Karpas-422 (cell line): ENCODE measurements at regions not wholly inside any gene's neighbourhood (a gene's known extent, or its start where the extent isn't known, plus 50 kb on each side); places are given as distances from the start of the nearest gene placed in this dataset.

Experiments
- DNase-seq: peaks from one replicate; pipeline ENCODE4 v3.0.0-alpha.2; 2015
- H2AFZ ChIP-seq: fragments of 200-600 bp; sonication (generic); 2 replicates; pipeline ENCODE4 v1.6.1; 2014; ENCODE audit warnings: antibody characterized with exemption, low read length, mixed read lengths
- H3K27ac ChIP-seq: fragments of 200-600 bp; sonication (generic); 2 replicates; pipeline ENCODE4 v1.5.1; 2014; ENCODE audit warnings: mild to moderate bottlenecking, low read length, moderate library complexity
- H3K27me3 ChIP-seq: fragments of 200-600 bp; sonication (generic); 2 replicates; pipeline ENCODE4 v1.6.1; 2014; ENCODE audit warnings: low read length, mixed read lengths
- H3K36me3 ChIP-seq: fragments of 200-600 bp; sonication (generic); 2 replicates; pipeline ENCODE4 v1.6.1; 2014; ENCODE audit warnings: low read length, mixed read lengths; ENCODE audit not compliant: insufficient read depth
- H3K4me1 ChIP-seq: fragments of 200-600 bp; sonication (generic); 2 replicates; pipeline ENCODE4 v1.6.1; 2014; ENCODE audit warnings: mild to moderate bottlenecking, low read length, mixed read lengths
- H3K4me2 ChIP-seq: fragments of 200-600 bp; sonication (generic); 2 replicates; pipeline ENCODE4 v1.6.1; 2014; ENCODE audit warnings: low read length, low read depth, mild to moderate bottlenecking; ENCODE audit not compliant: poor library complexity, severe bottlenecking
- H3K4me3 ChIP-seq: fragments of 200-600 bp; sonication (generic); 2 replicates; pipeline ENCODE4 v1.5.1; 2014; ENCODE audit warnings: mild to moderate bottlenecking, antibody characterized with exemption, low read length, mixed read lengths
- H3K79me2 ChIP-seq: fragments of 200-600 bp; sonication (generic); 2 replicates; pipeline ENCODE4 v1.6.1; 2014; ENCODE audit warnings: mild to moderate bottlenecking, low read length, mixed read lengths
- H3K9ac ChIP-seq: fragments of 200-600 bp; sonication (generic); 2 replicates; pipeline ENCODE4 v1.6.0; 2014; ENCODE audit warnings: low read length
- H3K9me2 ChIP-seq: fragments of 200-600 bp; sonication (generic), shearing (Covaris generic); replicated peaks from 2 replicates; pipeline ENCODE4 v1.6.0; 2014; ENCODE audit warnings: mild to moderate bottlenecking, low read length, moderate library complexity; ENCODE audit not compliant: insufficient read depth
- H3K9me3 ChIP-seq: fragments of 300-700, 200-600 bp; sonication (generic); 2 replicates; pipeline ENCODE4 v1.6.1; 2014; ENCODE audit warnings: low read length, mixed read lengths
- H4K20me1 ChIP-seq: fragments of 200-600 bp; sonication (generic); 2 replicates; pipeline ENCODE4 v1.6.1; 2014; ENCODE audit warnings: mild to moderate bottlenecking, antibody characterized with exemption, low read length, low read depth; ENCODE audit not compliant: insufficient read depth

DNA sequence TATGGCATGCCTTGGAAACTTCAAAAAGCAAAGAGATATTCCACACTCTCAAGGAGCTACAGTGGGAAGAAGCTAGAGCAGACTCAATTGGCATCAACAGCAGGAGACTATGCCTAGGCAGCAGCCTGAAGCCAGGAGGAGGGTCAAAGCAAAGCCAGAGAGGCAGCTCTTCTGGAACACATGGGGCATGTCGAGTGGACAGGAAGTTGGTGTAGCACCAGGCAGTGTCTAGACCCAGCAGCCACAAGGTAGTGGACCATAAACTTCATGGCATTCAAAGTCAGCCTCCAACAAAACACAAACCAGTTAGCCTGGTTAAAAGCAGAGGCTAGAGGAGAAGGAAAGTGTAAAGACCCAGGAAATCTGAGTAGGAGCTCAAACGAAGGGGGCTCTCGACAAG is 311.2 kb upstream of the PKDCC start:
- H3K27me3 ChIP-seq, result no peaks in the 10 kb centered on the region
- no peak overlapping the region for H2AFZ ChIP-seq
- DNase-seq, result peak; percentile 7
- no peaks in the 10 kb centered on the region for H3K79me2 ChIP-seq
- no peak overlapping the region for H3K27ac ChIP-seq
- H3K4me2 ChIP-seq, result no peak overlapping the region
- no peaks in the 10 kb centered on the region for H3K9me2 ChIP-seq
- H3K4me3 ChIP-seq, result no peak overlapping the region
- H3K4me1 ChIP-seq, result no peaks in the 10 kb centered on the region
- H4K20me1 ChIP-seq, result no peaks in the 10 kb centered on the region
- H3K36me3 ChIP-seq, result no peaks in the 10 kb centered on the region
- no peaks in the 10 kb centered on the region for H3K9me3 ChIP-seq
- no peak overlapping the region for H3K9ac ChIP-seq

DNA sequence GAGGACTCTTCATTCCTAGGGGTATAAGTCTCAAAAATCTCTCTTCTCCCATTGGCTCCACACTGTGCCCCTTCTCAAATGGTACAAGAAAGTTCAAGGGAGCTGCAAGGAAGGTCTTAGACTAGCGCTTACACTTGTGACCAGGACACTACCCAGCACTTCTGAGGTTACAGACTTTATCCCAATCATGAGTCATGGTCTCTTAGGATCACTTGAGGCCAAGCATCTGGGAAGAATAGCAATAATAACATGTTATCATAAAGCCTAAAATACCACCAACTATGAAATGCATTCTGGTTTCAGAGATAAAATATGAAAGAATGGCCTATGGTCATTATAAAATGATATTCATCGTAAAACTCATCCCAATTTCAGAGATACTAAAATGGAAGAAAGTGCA is 309.9 kb upstream of the PKDCC start:
- H3K9ac ChIP-seq, result no peak overlapping the region
- no peak overlapping the region for H3K4me3 ChIP-seq
- no peak overlapping the region for H3K4me2 ChIP-seq
- no peaks in the 10 kb centered on the region for H3K9me3 ChIP-seq
- H3K79me2 ChIP-seq, result no peaks in the 10 kb centered on the region
- H3K27ac ChIP-seq, result no peak overlapping the region
- no peaks in the 10 kb centered on the region for H4K20me1 ChIP-seq
- H3K36me3 ChIP-seq, result no peaks in the 10 kb centered on the region
- no peaks in the 10 kb centered on the region for H3K4me1 ChIP-seq
- H3K9me2 ChIP-seq, result no peaks in the 10 kb centered on the region
- DNase-seq, result no peak
- no peak overlapping the region for H2AFZ ChIP-seq
- no peaks in the 10 kb centered on the region for H3K27me3 ChIP-seq

DNA sequence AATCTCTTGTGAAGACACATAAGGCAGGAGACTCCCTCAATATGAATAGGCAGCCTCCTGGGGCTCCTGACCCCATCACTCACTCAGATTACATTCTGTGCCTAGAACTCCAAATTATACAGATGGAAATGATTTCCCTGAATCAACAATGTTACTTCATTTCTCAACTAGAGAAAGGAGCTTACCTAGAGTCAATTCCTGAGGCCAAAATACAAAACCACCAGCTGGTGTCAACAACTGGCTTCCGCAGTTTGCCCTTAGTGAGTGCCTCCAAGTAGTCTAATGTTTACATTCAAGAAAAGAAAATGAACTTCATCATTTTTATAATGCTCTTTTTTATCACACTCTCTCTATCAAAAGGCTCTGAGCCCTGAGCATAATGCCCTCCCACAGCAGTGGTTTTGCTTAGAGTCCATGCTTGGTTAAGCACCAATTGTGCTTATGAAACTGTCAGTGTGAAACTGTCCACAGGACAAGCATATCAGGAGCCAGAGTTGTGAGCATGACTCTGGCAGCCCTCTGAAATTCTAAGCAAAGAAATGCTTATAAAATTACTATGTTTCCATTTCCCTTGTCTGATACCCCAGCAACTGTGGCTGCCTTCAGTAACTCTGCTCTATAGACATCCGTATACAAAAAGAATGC is 305.7 kb upstream of the PKDCC start:
- H2AFZ ChIP-seq, result no peak overlapping the region
- H3K27me3 ChIP-seq, result no peaks in the 10 kb centered on the region
- H3K9me3 ChIP-seq, result no peaks in the 10 kb centered on the region
- no peak overlapping the region for H3K9ac ChIP-seq
- peak; percentile 7 for DNase-seq
- no peaks in the 10 kb centered on the region for H4K20me1 ChIP-seq
- H3K36me3 ChIP-seq, result no peaks in the 10 kb centered on the region
- H3K4me3 ChIP-seq, result no peak overlapping the region
- H3K4me2 ChIP-seq, result no peak overlapping the region
- no peaks in the 10 kb centered on the region for H3K79me2 ChIP-seq
- no peaks in the 10 kb centered on the region for H3K4me1 ChIP-seq
- no peak overlapping the region for H3K27ac ChIP-seq
- no peaks in the 10 kb centered on the region for H3K9me2 ChIP-seq

DNA sequence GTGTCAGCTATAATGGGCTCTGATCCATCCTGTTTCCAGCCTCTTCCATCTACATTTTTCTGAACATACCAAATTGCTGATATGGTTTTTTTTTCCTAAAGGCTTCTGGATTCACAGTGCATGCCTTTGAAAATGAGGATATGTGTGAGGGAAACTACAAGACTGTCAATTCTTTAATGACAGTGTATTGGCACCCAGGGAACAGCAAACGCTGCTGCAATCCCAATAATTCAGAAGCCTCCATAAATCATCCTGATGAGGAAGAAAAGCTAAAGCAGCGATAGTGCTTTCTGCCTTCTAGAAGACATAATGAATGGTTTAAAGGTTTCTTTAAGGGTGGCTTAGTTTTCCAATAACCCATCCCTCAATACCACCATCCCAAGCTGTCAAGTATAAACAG is 304.5 kb upstream of the PKDCC start:
- H3K4me2 ChIP-seq, result no peak overlapping the region
- no peak overlapping the region for H3K4me3 ChIP-seq
- no peaks in the 10 kb centered on the region for H3K79me2 ChIP-seq
- H3K36me3 ChIP-seq, result no peaks in the 10 kb centered on the region
- no peak overlapping the region for H3K9ac ChIP-seq
- no peaks in the 10 kb centered on the region for H3K4me1 ChIP-seq
- H3K27me3 ChIP-seq, result no peaks in the 10 kb centered on the region
- no peaks in the 10 kb centered on the region for H4K20me1 ChIP-seq
- no peaks in the 10 kb centered on the region for H3K9me2 ChIP-seq
- H3K27ac ChIP-seq, result no peak overlapping the region
- DNase-seq, result no peak
- H2AFZ ChIP-seq, result no peak overlapping the region
- no peaks in the 10 kb centered on the region for H3K9me3 ChIP-seq

DNA sequence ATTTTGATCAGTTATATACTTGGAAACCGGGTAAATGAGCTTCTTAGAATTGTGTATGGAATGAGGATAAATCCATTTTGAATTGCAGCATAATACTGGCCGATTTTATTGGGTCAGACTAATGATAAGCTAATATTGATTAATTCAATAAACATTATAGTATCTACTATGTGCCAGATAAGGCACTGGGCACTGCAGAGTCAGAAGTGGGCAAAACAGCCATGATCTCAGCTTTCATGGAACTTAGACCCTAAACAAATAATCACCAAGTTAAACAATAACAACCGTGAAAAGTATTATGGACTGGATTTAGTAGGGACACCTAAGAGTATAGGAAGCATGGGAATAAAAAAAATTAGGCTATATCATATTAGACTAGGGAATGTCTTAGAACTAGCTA is 297.0 kb upstream of the PKDCC start:
- Histone ChIP-seq H3K4me1 (no peaks in the 10 kb centered on the region), H3K27ac (no peak overlapping the region), H3K9me2 (no peaks in the 10 kb centered on the region), H3K9ac (no peak overlapping the region), H4K20me1 (no peaks in the 10 kb centered on the region), H3K9me3 (no peaks in the 10 kb centered on the region), H3K79me2 (no peaks in the 10 kb centered on the region), H3K27me3 (no peaks in the 10 kb centered on the region), H2AFZ (no peak overlapping the region), H3K36me3 (no peaks in the 10 kb centered on the region), H3K4me3 (no peak overlapping the region), H3K4me2 (no peak overlapping the region)
- peak; percentile 25 for DNase-seq

DNA sequence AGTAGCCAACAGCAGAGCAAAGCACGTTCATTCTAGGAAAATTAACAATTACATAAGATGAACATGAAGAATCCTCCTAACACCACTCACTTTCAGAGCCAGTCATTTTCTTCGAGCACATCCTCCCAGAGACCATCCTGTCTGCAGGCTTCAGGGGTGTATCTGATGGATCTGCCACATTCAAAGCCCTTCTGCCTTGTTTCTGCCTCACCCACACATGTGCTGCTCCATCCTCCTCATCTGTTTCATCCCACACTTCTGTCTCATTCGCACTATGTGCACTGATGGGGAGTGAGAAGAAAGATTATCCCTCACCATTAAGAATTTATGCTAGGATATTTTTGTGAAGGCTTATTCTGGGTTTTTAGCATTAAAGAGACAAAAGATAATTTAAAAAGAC is 287.9 kb upstream of the PKDCC start:
- Histone ChIP-seq H3K4me2 (no peak overlapping the region), H4K20me1 (no peaks in the 10 kb centered on the region), H3K36me3 (no peaks in the 10 kb centered on the region), H3K27me3 (0 out of 2 replicates have a peak, but pooled peaks cover 3% of the 10 kb centered on the region), H3K79me2 (no peaks in the 10 kb centered on the region), H3K9me2 (no peaks in the 10 kb centered on the region), H3K27ac (no peak overlapping the region), H3K9ac (no peak overlapping the region), H3K4me1 (no peaks in the 10 kb centered on the region), H2AFZ (no peak overlapping the region), H3K4me3 (no peak overlapping the region), H3K9me3 (no peaks in the 10 kb centered on the region)
- DNase-seq, result no peak

DNA sequence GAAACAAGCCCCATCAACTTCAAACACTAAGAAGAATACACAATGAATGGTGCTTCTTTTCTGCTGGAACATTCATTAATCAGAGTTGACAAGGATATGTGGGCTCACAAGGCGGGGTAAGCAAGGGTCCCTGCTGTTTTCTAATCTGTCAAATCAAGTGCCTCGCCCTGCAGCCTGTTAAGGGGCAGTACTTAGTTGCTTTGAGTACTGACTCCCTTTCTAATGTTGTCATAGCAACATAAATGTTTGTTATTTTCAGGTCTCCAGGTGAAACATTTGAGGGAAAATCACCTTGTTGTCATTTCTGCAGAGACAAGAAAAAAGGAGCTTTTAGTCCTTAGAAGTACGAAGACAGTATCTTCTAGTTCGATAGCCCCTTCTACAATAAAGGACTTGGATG is 284.7 kb upstream of the PKDCC start:
- H3K27me3 ChIP-seq, result 0 out of 2 replicates have a peak, but pooled peaks cover 3% of the 10 kb centered on the region
- no peak overlapping the region for H3K4me2 ChIP-seq
- no peaks in the 10 kb centered on the region for H3K36me3 ChIP-seq
- no peaks in the 10 kb centered on the region for H3K9me2 ChIP-seq
- H3K9me3 ChIP-seq, result no peaks in the 10 kb centered on the region
- H3K9ac ChIP-seq, result no peak overlapping the region
- H2AFZ ChIP-seq, result no peak overlapping the region
- H3K79me2 ChIP-seq, result no peaks in the 10 kb centered on the region
- no peak for DNase-seq
- H3K4me3 ChIP-seq, result no peak overlapping the region
- no peaks in the 10 kb centered on the region for H3K4me1 ChIP-seq
- H3K27ac ChIP-seq, result no peak overlapping the region
- H4K20me1 ChIP-seq, result no peaks in the 10 kb centered on the region

DNA sequence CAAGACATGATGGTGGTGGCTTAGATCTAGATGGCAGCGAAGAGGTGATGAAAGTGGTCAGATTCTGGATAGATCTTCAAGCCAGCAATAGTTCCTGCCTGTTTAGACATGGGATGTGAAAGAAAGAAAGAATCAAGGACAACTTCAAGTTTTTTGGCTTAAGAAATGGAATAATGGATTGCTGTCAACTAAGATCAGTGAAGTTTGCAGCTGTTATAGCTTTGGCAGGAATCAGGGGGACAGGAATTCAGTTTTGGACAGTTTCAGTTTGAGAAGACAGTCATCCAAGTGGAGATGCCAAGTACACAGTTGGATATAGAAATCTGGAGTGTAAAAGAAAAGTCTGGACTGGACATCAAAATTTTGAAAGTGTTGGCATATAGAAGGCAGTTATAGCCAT is 283.7 kb upstream of the PKDCC start:
- H3K4me3 ChIP-seq, result no peak overlapping the region
- DNase-seq, result no peak
- H3K79me2 ChIP-seq, result no peaks in the 10 kb centered on the region
- H3K36me3 ChIP-seq, result no peaks in the 10 kb centered on the region
- H3K4me1 ChIP-seq, result no peaks in the 10 kb centered on the region
- H3K9ac ChIP-seq, result no peak overlapping the region
- H3K4me2 ChIP-seq, result no peak overlapping the region
- 0 out of 2 replicates have a peak, but pooled peaks cover 3% of the 10 kb centered on the region for H3K27me3 ChIP-seq
- no peak overlapping the region for H2AFZ ChIP-seq
- H4K20me1 ChIP-seq, result no peaks in the 10 kb centered on the region
- H3K9me2 ChIP-seq, result no peaks in the 10 kb centered on the region
- no peaks in the 10 kb centered on the region for H3K9me3 ChIP-seq
- H3K27ac ChIP-seq, result no peak overlapping the region

DNA sequence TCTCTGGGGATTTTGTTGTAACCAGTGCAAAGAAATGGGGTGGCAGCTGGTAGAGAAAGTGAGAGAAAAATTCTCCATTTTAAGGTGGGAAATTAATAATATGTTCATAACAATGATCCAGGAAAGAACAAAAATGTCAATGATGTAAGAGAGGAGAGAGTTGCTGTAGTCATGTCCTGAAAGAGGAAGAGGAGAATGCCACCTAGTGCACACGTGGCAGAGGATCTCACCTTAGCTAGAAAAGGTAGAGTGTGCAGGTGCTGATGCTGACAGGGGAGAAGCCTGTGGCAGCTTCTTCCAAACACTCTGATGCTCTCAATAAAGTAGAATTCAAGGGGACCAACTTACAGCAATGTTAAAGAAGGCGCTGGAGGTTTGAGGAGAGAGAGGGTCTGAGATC is 282.9 kb upstream of the PKDCC start:
- Histone ChIP-seq H3K9ac (no peak overlapping the region), H4K20me1 (no peaks in the 10 kb centered on the region), H3K36me3 (no peaks in the 10 kb centered on the region), H3K27ac (no peak overlapping the region), H3K9me2 (no peaks in the 10 kb centered on the region), H3K27me3 (0 out of 2 replicates have a peak, but pooled peaks cover 3% of the 10 kb centered on the region), H3K4me2 (no peak overlapping the region), H3K9me3 (no peaks in the 10 kb centered on the region), H3K4me1 (no peaks in the 10 kb centered on the region), H3K4me3 (no peak overlapping the region), H2AFZ (no peak overlapping the region), H3K79me2 (no peaks in the 10 kb centered on the region)
- DNase-seq, result no peak
